Keratinocyte (primary cell): ENCODE measurements at regions not wholly inside any gene's neighbourhood (a gene's known extent, or its start where the extent isn't known, plus 50 kb on each side); places are given as distances from the start of the nearest gene placed in this dataset.

Experiments
- DNase-seq: peaks from one replicate; pipeline ENCODE4 v3.0.0-alpha.2; 2011; ENCODE audit warnings: low read depth, missing footprints, low spot score
- FAIRE-seq: peaks from 2 replicates; lab custom pipeline; 2011; peaks lifted over from hg19 to GRCh38; lab: Jason Lieb, UNC
- H2AFZ ChIP-seq: 2 replicates; pipeline ENCODE4 v1.6.0; 2012; ENCODE audit warnings: low read length, control low read depth, inconsistent platforms; ENCODE audit not compliant: control insufficient read depth
- H3K27ac ChIP-seq: 2 replicates; pipeline ENCODE4 v1.5.1; 2011; ENCODE audit warnings: low read length; ENCODE audit not compliant: control insufficient read depth, insufficient read depth
- H3K27me3 ChIP-seq: 3 replicates; pipeline ENCODE4 v1.6.0; 2011; ENCODE audit warnings: low read length; ENCODE audit not compliant: control insufficient read depth, insufficient read depth; ENCODE audit errors: extremely low read depth
- H3K36me3 ChIP-seq, 2 experiments: 2 replicates in 1 of 2; 3 replicates in 1 of 2; pipeline ENCODE4 v1.5.1; 2011; ENCODE audit warnings: low read length in 2 of 2, mild to moderate bottlenecking in 1 of 2; ENCODE audit not compliant: control insufficient read depth in 2 of 2, insufficient read depth in 2 of 2; ENCODE audit errors: extremely low read depth in 1 of 2
- H3K4me1 ChIP-seq: 3 replicates; pipeline ENCODE4 v1.5.1; 2011; ENCODE audit warnings: low read length; ENCODE audit not compliant: control insufficient read depth, insufficient read depth; ENCODE audit errors: extremely low read depth
- H3K4me2 ChIP-seq: 3 replicates; pipeline ENCODE4 v1.6.0; 2011; ENCODE audit warnings: low read depth, low read length; ENCODE audit not compliant: control insufficient read depth, insufficient read depth; ENCODE audit errors: extremely low read depth
- H3K4me3 ChIP-seq, 3 experiments: fragments of 200-600 bp in 1 of 3; sonication (generic) in 1 of 3; 2 replicates in 2 of 3; 3 replicates in 1 of 3; pipeline ENCODE4 v1.5.1; 2011 to 2016; ENCODE audit warnings: low read length in 3 of 3, mild to moderate bottlenecking in 3 of 3, control low read depth in 2 of 3, inconsistent platforms in 1 of 3, low read depth in 1 of 3, mixed read lengths in 1 of 3, mixed run types in 1 of 3, moderate library complexity in 1 of 3; ENCODE audit not compliant: control insufficient read depth in 2 of 3, insufficient read depth in 2 of 3; ENCODE audit errors: extremely low read depth in 1 of 3
- H3K79me2 ChIP-seq: 2 replicates; pipeline ENCODE4 v1.6.0; 2012; ENCODE audit warnings: low read length; ENCODE audit not compliant: control insufficient read depth, insufficient read depth
- H3K9ac ChIP-seq: 3 replicates; pipeline ENCODE4 v1.6.0; 2011; ENCODE audit warnings: low read length; ENCODE audit not compliant: control insufficient read depth, insufficient read depth; ENCODE audit errors: extremely low read depth
- H3K9me1 ChIP-seq: 3 replicates; pipeline ENCODE4 v1.6.0; 2011; ENCODE audit warnings: low read length; ENCODE audit not compliant: control insufficient read depth, insufficient read depth; ENCODE audit errors: extremely low read depth
- H3K9me3 ChIP-seq: 2 replicates; pipeline ENCODE4 v1.5.1; 2012; ENCODE audit warnings: low read depth, low read length; ENCODE audit not compliant: control insufficient read depth
- H4K20me1 ChIP-seq: 3 replicates; pipeline ENCODE4 v1.6.0; 2011; ENCODE audit warnings: low read length; ENCODE audit not compliant: control insufficient read depth, insufficient read depth; ENCODE audit errors: extremely low read depth
- CTCF ChIP-seq, 3 experiments: IDR thresholded peaks in 1 of 3; conservative IDR thresholded peaks in 1 of 3; optimal IDR thresholded peaks in 1 of 3; 2 replicates in 2 of 3; 3 replicates in 1 of 3; pipeline versions ENCODE3 to v1.5.1; 2011; ENCODE audit warnings: low read length in 3 of 3, mild to moderate bottlenecking in 3 of 3, moderate library complexity in 2 of 3, control low read depth in 1 of 3, inconsistent platforms in 1 of 3; ENCODE audit not compliant: insufficient read depth in 2 of 3; ENCODE audit errors: extremely low read depth in 1 of 3
- EZH2 ChIP-seq: IDR thresholded peaks from one replicate; pipeline ENCODE4 v1.6.1; 2012; ENCODE audit warnings: inconsistent platforms, mild to moderate bottlenecking, low read length, moderate library complexity
- dilution Hi-C: fragments of 300-500 bp; cut with MboI; formaldehyde crosslinking; loops from one replicate; pipeline ENCODE4 v1.7.0; 2020; ENCODE audit warnings: low sequenced_read_pairs; ENCODE audit not compliant: extremely low pct_ligation_motif_present

GRCh38 chr9:100937382-100937781, 91.1 kb upstream of the PLPPR1 start:
- H3K9me1 ChIP-seq = no peaks in the 10 kb centered on the region
- no peak overlapping the region for H3K4me3 ChIP-seq
- no peaks in the 10 kb centered on the region for H3K79me2 ChIP-seq
- no peaks in the 10 kb centered on the region for H3K4me1 ChIP-seq
- no peaks in the 10 kb centered on the region for H3K27me3 ChIP-seq
- H3K4me2 ChIP-seq = no peak overlapping the region
- DNase-seq (no peak), FAIRE-seq (no peak)
- TF ChIP-seq CTCF (optimal IDR thresholded peaks at IDR 0.05 in 1 of 3, IDR thresholded peaks at IDR 0.05 in 1 of 3, conservative IDR thresholded peaks at IDR 0.05 in 1 of 3; ENCODE audit: extremely low read depth in 1 of 3, insufficient read depth in 2 of 3, low read length in 3 of 3) (no peak), EZH2 (no peak)
- no peaks in the 10 kb centered on the region for H3K9me3 ChIP-seq
- H2AFZ ChIP-seq = no peak overlapping the region
- dilution Hi-C loops = no loop called here
- no peaks in the 10 kb centered on the region for H4K20me1 ChIP-seq
- H3K36me3 ChIP-seq = no peaks in the 10 kb centered on the region
- no peak overlapping the region for H3K9ac ChIP-seq
- H3K27ac ChIP-seq = no peak overlapping the region

- H2AFZ ChIP-seq = no peak overlapping the region
- FAIRE-seq (no peak), DNase-seq (no peak)
- no peaks in the 10 kb centered on the region for H3K27me3 ChIP-seq
- TF ChIP-seq EZH2 (no peak), CTCF (optimal IDR thresholded peaks at IDR 0.05 in 1 of 3, IDR thresholded peaks at IDR 0.05 in 1 of 3, conservative IDR thresholded peaks at IDR 0.05 in 1 of 3; ENCODE audit: extremely low read depth in 1 of 3, insufficient read depth in 2 of 3, low read length in 3 of 3) (no peak)
- H3K4me3 ChIP-seq = no peak overlapping the region
- H3K9me3 ChIP-seq = no peaks in the 10 kb centered on the region
- H3K9ac ChIP-seq = no peak overlapping the region
- dilution Hi-C loops = no loop called here
- no peaks in the 10 kb centered on the region for H3K9me1 ChIP-seq
- H3K27ac ChIP-seq = no peak overlapping the region
- H4K20me1 ChIP-seq = no peaks in the 10 kb centered on the region
- no peaks in the 10 kb centered on the region for H3K4me1 ChIP-seq
- no peaks in the 10 kb centered on the region for H3K79me2 ChIP-seq
- H3K4me2 ChIP-seq = no peak overlapping the region
- no peaks in the 10 kb centered on the region for H3K36me3 ChIP-seq
Observed at GRCh38 chr9:100938507-100938906, 90.0 kb upstream of the PLPPR1 start.
